ENCODE measurements at regions not wholly inside any gene's neighbourhood (a gene's known extent, or its start where the extent isn't known, plus 50 kb on each side); places are given as distances from the start of the nearest gene placed in this dataset.

DNA sequence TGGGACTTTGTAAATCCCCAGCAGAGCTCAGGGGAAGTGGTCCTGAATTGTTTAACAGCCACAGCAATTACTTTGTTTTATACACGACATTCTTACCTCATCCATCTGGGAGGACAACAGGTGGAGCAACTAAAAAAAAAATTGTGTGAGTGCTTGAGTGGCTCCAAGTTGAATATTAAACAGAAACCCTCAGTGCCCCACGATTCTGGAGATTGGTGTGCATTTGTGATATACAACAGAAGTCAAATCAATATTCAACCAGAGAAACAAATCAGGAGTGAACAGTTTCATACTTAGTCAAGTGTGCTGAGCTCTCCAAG lies 204.8 kb downstream of the HAPSTR1 start:
- TF ChIP-seq, protein P1, sequence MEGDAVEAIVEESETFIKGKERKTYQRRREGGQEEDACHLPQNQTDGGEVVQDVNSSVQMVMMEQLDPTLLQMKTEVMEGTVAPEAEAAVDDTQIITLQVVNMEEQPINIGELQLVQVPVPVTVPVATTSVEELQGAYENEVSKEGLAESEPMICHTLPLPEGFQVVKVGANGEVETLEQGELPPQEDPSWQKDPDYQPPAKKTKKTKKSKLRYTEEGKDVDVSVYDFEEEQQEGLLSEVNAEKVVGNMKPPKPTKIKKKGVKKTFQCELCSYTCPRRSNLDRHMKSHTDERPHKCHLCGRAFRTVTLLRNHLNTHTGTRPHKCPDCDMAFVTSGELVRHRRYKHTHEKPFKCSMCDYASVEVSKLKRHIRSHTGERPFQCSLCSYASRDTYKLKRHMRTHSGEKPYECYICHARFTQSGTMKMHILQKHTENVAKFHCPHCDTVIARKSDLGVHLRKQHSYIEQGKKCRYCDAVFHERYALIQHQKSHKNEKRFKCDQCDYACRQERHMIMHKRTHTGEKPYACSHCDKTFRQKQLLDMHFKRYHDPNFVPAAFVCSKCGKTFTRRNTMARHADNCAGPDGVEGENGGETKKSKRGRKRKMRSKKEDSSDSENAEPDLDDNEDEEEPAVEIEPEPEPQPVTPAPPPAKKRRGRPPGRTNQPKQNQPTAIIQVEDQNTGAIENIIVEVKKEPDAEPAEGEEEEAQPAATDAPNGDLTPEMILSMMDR (conservative IDR thresholded peaks at IDR 0.05): no peak
- no peak for TF ChIP-seq ZFX (IDR thresholded peaks at IDR 0.05)

Measured in C4-2B (cell line).